Bone marrow (tissue), 2 donors: ENCODE measurements at regions not wholly inside any gene's neighbourhood (a gene's known extent, or its start where the extent isn't known, plus 50 kb on each side); places are given as distances from the start of the nearest gene placed in this dataset.
"Not testable (repeated sequence)": the region's sequence is repeated elsewhere in the genome, so short reads cannot be mapped to it uniquely, and the experiment has no call there.

Experiments used
- DNase-seq, 2 donors: peaks; one replicate each; lab custom pipeline; 2025; lab: John Stamatoyannopoulos, UW

- DNase-seq, result not testable (repeated sequence)
Measured at GRCh38 chr1:245102149-245102548, 52.6 kb upstream of the KIF26B start.

DNA sequence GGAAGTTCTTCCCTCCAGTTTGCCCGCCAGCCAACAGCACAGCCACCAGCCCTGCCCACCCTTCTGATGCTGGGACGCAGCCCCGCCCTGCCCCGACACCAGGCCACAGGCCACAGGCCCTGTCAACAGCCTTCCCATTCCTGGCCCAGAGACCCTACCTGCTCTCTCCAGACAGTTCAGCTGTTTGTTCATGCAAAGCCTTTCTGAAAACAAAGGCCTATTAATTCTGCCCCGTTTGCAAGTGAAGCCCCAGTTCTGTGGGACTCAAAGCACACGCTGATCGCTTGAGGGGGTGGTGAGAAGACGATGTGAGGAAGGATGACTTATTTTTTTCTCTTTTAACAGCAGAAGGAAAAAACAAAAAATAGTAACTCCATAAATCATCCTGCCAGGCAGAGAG is 55.4 kb upstream of the KIF26B start:
- no peak for DNase-seq

DNA sequence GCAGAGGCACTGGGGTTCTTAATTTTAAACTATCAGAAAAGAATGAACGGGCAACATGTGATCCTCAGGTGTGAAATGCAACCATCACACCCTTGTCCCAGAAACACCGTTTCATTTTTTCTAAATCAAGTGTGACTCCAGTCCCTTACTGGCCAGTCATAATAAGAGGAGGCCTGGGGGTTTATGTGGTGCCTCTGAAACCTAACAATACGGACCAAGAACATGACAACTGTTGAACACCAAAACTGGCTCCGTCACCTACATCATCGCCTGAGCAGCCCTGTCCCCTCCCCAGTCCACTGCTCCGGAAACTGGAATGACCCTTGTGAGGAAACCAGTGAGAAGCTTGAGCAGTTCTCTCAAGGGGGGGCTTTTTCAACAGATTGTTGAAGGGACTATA is 55.9 kb upstream of the KIF26B start:
- DNase-seq, result no peak

- DNase-seq, result no peak
Measured at GRCh38 chr1:245096311-245097066, 58.3 kb upstream of the KIF26B start.

GRCh38 chr1:245095903-245096302 is 58.9 kb upstream of the KIF26B start:
- no peak for DNase-seq

- DNase-seq, result no peak
Measured at GRCh38 chr1:245094954-245095353, 59.8 kb upstream of the KIF26B start.

DNA sequence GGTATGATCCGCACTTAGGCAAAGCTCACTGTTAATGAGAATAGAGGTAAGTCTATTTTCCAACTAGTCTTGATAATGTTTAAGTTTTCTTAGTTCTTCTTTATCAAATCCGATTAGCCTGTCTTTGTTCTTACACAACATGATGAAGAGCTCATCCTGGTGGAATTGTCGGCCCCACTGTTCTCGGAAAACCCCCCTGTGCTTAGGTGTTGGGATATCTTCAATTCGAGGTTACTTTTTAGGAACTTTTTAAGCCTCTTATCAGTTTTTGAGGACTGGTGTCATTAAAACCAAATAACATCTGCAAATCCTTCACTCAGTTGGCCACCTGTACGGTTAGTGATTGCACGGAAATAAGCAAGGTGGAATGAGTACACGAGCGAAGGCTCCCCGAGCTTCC is 60.7 kb upstream of the KIF26B start:
- no peak for DNase-seq

GRCh38 chr1:245092638-245092976 is 62.2 kb upstream of the KIF26B start:
- no peak for DNase-seq

GRCh38 chr1:245091818-245092637 is 62.8 kb upstream of the KIF26B start:
- DNase-seq, result no peak

GRCh38 chr1:245091171-245091621 is 63.6 kb upstream of the KIF26B start:
- no peak for DNase-seq

GRCh38 chr1:245090491-245091090 is 64.2 kb upstream of the KIF26B start:
- no peak for DNase-seq

DNA sequence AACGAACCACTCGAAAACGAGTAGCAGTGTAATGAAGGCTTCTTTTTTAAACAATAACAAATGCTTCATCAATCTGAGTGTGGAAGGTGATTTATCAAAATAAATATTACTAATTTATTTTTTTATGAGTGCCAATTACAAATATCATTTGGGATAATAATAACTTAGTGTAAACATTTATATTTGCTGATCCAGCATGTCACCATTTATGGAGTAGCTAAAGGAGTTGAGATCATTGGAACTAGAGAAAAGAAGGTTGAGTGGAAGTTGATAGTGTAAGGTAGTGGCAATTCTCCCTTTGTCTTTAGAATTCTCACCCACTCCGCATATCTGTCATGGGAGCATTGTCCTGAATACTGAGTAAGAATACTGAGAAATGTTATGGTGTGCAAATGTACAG is 67.1 kb upstream of the KIF26B start:
- DNase-seq, result no peak

- DNase-seq, result no peak
Measured at GRCh38 chr1:245086389-245086969, 68.3 kb upstream of the KIF26B start.

DNA sequence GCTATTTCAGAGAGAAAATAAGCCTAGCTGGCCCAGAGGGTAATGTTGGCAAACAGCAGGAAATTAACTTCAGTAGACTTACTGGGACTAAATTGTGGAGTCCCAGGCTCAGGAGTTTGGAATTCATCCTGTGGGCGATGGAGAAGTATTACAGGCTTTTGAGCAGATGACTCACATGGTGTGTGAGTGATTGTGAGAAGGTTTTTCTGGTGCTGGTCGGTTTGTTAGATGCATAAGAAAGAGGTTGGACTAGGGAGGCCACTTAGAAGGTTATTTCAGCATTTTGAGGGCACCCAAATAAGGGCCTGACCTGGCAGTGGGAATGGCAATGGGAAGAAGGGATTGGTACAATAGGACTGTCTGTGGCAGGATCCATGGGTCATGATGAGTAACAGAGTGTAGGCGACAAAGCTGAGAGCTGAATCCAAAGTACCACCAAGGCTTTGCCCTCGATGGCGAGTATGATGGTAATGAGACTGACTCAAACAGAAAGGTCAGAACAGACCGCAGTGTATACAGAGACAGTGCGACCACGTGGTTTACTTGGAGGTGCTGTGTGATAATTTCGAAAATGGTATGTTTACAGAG is 69.2 kb upstream of the KIF26B start:
- no peak for DNase-seq

- DNase-seq, result no peak
Measured at GRCh38 chr1:245084551-245084950, 70.2 kb upstream of the KIF26B start.

DNA sequence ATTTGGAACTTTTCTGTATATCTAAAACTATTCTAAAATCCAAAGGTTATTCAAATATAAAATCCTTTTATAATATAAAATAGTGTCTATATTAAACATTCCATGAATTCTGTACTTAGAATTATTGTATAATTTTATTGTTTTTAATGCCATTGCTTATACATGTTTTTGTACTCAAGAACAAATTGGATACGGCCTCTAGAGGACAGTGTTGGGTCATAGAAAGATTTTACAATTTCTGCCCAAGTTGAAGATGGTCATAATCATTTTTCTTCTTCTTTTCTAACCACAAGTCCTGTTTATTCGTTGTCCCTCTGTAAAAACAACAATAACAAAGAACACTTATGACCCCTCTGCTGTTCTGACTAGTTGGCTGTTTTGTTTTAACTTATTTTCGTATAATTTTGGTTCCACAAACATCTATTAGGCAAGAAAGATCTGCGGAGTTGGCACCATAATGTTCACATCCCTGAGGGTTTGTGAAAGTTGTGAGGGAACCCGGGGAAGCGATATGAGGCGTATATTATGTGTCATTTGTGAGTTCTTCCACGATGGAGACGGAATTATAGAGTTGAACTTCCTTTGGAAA is 75.7 kb upstream of the KIF26B start:
- no peak for DNase-seq

DNA sequence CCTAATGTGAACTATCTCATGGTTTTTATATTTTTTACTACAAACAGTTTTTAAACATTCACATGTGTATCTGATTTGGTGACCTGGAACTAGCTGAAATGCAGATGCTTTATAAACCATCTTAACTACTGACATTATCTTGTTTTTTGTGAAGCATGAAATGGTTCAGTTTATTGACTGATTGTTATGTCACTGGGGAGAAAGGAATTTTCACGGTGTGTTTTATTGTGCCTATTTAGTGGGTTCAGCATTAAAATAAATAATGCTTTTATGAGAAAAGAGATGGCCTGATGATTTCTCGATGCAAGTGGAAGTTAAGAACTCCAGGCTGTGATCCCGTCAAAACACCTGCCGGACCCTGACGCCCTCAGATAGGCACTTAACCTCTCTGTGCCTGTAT is 79.9 kb upstream of the KIF26B start:
- DNase-seq, result no peak

DNA sequence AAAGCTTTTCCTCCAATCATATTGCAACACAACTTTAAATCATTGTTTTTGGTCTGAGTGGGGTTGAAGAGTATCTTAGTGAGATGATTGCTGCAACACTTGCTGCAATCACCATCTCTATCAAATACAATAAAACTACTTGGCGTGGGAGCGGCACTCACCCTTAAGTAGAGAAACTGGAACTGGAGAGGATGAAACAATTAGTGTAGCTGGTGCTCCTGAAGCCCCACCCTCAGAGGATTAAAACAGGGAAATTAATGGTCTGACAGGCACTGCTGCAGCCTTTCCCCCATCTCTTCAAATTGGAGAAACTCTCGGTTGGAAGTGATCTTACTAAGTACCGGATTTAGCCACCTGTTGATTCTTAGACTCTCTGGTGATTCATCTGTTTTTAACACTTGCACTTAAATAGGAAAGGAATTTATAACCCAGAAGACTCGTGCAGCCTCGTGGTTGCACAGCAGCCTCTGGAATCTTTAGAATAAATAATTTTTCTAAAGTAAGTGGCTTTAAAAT is 80.5 kb upstream of the KIF26B start:
- DNase-seq, result no peak

DNA sequence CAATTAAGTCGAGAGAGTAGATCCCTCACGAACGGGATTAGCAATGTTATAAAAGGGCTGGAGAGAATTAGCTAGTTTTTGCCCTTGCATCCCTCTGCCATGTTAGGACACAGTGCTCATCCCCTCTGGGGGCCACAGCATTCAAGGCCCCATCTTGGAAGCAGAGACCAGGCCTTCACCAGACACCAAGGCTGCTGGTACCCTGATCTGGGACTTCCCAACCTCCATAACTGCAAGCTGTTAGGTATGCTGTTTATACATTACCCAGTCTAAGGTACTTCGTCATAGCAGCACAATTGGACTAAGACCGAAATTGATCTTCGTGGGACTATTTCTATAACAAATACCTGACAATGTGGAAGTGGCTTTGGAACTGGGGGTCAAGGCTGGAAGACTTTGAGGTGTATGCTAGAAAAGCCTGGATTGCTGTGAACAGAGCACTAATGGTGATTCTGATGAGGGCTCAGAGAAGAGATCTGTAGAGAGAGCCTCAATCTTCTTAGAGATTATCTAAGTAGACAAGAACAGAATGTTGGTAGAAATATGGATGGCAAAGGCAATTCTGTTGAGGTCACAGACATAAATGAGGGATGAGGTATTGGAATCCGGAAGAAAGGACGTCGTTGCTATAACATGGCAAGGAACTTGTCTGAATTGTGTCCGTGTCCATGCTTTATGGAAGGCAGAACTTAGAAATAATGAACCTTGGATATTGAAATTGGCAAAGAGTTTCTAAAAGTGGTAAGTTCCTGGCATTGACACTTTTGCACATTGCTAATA is 83.8 kb upstream of the KIF26B start:
- DNase-seq, result no peak

DNA sequence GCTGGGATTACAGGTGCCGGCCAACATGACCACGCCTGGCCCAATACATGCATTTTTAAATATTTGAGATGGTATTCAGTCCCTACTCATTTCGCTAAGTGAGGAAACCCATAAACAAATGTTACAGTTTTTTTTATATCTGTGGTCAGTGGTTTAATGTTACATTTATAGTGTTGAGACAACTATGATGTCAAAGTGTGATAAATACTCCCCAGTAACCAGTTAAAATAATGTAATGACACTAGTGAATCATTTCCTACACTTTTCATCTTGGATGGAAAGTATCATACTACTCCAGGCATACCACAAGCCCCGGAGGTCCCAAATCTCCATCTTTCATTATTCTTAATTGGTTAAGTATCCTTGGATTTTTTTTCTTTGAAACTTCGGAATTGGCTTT is 87.5 kb upstream of the KIF26B start:
- no peak for DNase-seq

GRCh38 chr1:245062741-245063305 is 92.0 kb upstream of the KIF26B start:
- no peak for DNase-seq
